Endothelial cell of umbilical vein (primary cell): ENCODE measurements at regions not wholly inside any gene's neighbourhood (a gene's known extent, or its start where the extent isn't known, plus 50 kb on each side); places are given as distances from the start of the nearest gene placed in this dataset.

Experiments
- BruUV-seq: library from RNA; stranded (reverse); fragments of 400-500 nt; replicated peaks from 2 replicates; lab custom pipeline; 2021; lab: Mats Ljungman, UMichigan
- CTCF ChIA-PET: fragments of 300-600, 350-600 bp; sonication (Branson Sonifier 250); formaldehyde crosslinking; loops from one replicate; lab custom pipeline; 2021; ENCODE audit warnings: antibody characterized with exemption, inconsistent platforms; lab: Charles Lee
- POLR2A ChIA-PET: fragments of 300-600, 350-600 bp; sonication (Branson Sonifier 250); formaldehyde crosslinking; loops from one replicate; lab custom pipeline; 2021; ENCODE audit warnings: antibody characterized with exemption, inconsistent platforms; lab: Charles Lee
- DNase-seq: peaks from one replicate; pipeline ENCODE4 v3.0.0-alpha.2; 2011; ENCODE audit warnings: low read depth, low spot score
- FAIRE-seq: peaks from 2 replicates; lab custom pipeline; 2011; peaks lifted over from hg19 to GRCh38; lab: Jason Lieb, UNC
- H2AFZ ChIP-seq: 2 replicates; pipeline ENCODE4 v1.6.0; 2012; ENCODE audit warnings: low read depth, low read length, control low read depth, inconsistent platforms
- H3K27ac ChIP-seq: 2 replicates; pipeline ENCODE4 v1.5.1; 2011; ENCODE audit warnings: low read depth, mild to moderate bottlenecking, control low read depth, low read length, moderate library complexity; ENCODE audit not compliant: insufficient read depth
- H3K27me3 ChIP-seq, 2 experiments: 2 replicates each; pipeline versions ENCODE4 v1.6.0 to v1.6.1; 2011; ENCODE audit warnings: low read length in 2 of 2, mixed read lengths in 1 of 2; ENCODE audit not compliant: control insufficient read depth in 2 of 2, insufficient read depth in 2 of 2
- H3K36me3 ChIP-seq, 2 experiments: 2 replicates in 1 of 2; 3 replicates in 1 of 2; pipeline ENCODE4 v1.5.1; 2011; ENCODE audit warnings: low read length in 2 of 2, mild to moderate bottlenecking in 1 of 2, moderate library complexity in 1 of 2; ENCODE audit not compliant: control insufficient read depth in 2 of 2, insufficient read depth in 2 of 2; ENCODE audit errors: extremely low read depth in 1 of 2
- H3K4me1 ChIP-seq: 3 replicates; pipeline ENCODE4 v1.5.1; 2011; ENCODE audit warnings: mild to moderate bottlenecking, low read length; ENCODE audit not compliant: control insufficient read depth, insufficient read depth; ENCODE audit errors: extremely low read depth
- H3K4me2 ChIP-seq: 2 replicates; pipeline ENCODE4 v1.6.1; 2011; ENCODE audit warnings: low read length, control low read depth, mixed read lengths; ENCODE audit not compliant: insufficient read depth
- H3K4me3 ChIP-seq, 3 experiments: fragments of 200-600 bp in 1 of 3; sonication (generic), shearing (Covaris generic) in 1 of 3; replicated peaks in 1 of 3; 2 replicates each; pipeline ENCODE4 v1.5.1; 2011 to 2016; ENCODE audit warnings: control low read depth in 3 of 3, low read length in 3 of 3, mild to moderate bottlenecking in 2 of 3, inconsistent platforms in 1 of 3, low read depth in 1 of 3, moderate library complexity in 1 of 3; ENCODE audit not compliant: insufficient read depth in 1 of 3
- H3K79me2 ChIP-seq: 2 replicates; pipeline ENCODE4 v1.6.0; 2012; ENCODE audit warnings: low read length, inconsistent platforms; ENCODE audit not compliant: control insufficient read depth, insufficient read depth
- H3K9ac ChIP-seq: replicated peaks from 2 replicates; pipeline ENCODE3; 2011; ENCODE audit warnings: low read length, control low read depth; ENCODE audit not compliant: insufficient read depth; ENCODE audit errors: extremely low read depth
- H3K9me1 ChIP-seq: replicated peaks from 3 replicates; pipeline ENCODE4 v1.6.0; 2011; ENCODE audit warnings: mild to moderate bottlenecking, low read length; ENCODE audit not compliant: control insufficient read depth, insufficient read depth; ENCODE audit errors: extremely low read depth
- H3K9me3 ChIP-seq: replicated peaks from 2 replicates; pipeline ENCODE4 v1.5.1; 2012; ENCODE audit warnings: low read length, inconsistent platforms; ENCODE audit not compliant: control insufficient read depth, insufficient read depth
- H4K20me1 ChIP-seq: replicated peaks from 2 replicates; pipeline ENCODE3; 2011; ENCODE audit warnings: mild to moderate bottlenecking, low read length; ENCODE audit not compliant: control insufficient read depth, insufficient read depth; ENCODE audit errors: extremely low read depth
- CTCF ChIP-seq, 2 donors: IDR thresholded peaks; 1 replicate in 1 of 2; 2 replicates in 1 of 2; pipeline ENCODE4 v1.5.1; 2011; ENCODE audit warnings: low read length in 2 of 2, mild to moderate bottlenecking in 2 of 2, moderate library complexity in 2 of 2, control low read depth in 1 of 2, inconsistent platforms in 1 of 2, low read depth in 1 of 2; ENCODE audit not compliant: insufficient read depth in 1 of 2; ENCODE audit errors: extremely low read depth in 1 of 2
- EZH2 ChIP-seq: IDR thresholded peaks from 2 replicates; pipeline ENCODE4 v1.6.1; 2012; ENCODE audit warnings: borderline replicate concordance, low read depth, mild to moderate bottlenecking, moderate library complexity, low read length, inconsistent platforms; ENCODE audit not compliant: severe bottlenecking
- FOS ChIP-seq: IDR thresholded peaks from 2 replicates; pipeline ENCODE4 v1.6.1; 2011; ENCODE audit warnings: mild to moderate bottlenecking, low read length, moderate library complexity, borderline replicate concordance; ENCODE audit not compliant: insufficient read depth
- GATA2 ChIP-seq: IDR thresholded peaks from 2 replicates; pipeline ENCODE4 v1.7.0; 2011; ENCODE audit warnings: low read depth, mild to moderate bottlenecking, moderate library complexity, mixed read lengths, low read length; ENCODE audit not compliant: insufficient read length, insufficient read depth
- JUN ChIP-seq: IDR thresholded peaks from 2 replicates; pipeline ENCODE4 v1.6.1; 2011; ENCODE audit warnings: borderline replicate concordance, low read depth; ENCODE audit not compliant: insufficient read length, insufficient read depth
- MAX ChIP-seq: IDR thresholded peaks from 2 replicates; pipeline ENCODE4 v1.6.1; 2011; ENCODE audit not compliant: insufficient read depth, insufficient read length
- MYC ChIP-seq: IDR thresholded peaks from one replicate; pipeline ENCODE4 v1.6.1; 2011; ENCODE audit warnings: mild to moderate bottlenecking, low read depth, low read length
- POLR2A ChIP-seq: IDR thresholded peaks from 2 replicates; pipeline ENCODE4 v1.6.1; 2012; ENCODE audit warnings: low read depth, mild to moderate bottlenecking, control low read depth, low read length
- POLR2AphosphoS5 ChIP-seq: IDR thresholded peaks from 2 replicates; pipeline ENCODE4 v1.6.1; 2012; ENCODE audit warnings: low read depth, mild to moderate bottlenecking, control low read depth, low read length, moderate library complexity; ENCODE audit not compliant: insufficient read depth
- dilution Hi-C: fragments of 300-500 bp; cut with MboI; formaldehyde crosslinking; loops from one replicate; pipeline ENCODE4 v1.15.0; 2019; ENCODE audit warnings: low sequenced_read_pairs; ENCODE audit not compliant: extremely low pct_ligation_motif_present
- intact Hi-C: fragments of 100-400 bp; cut with micrococcal nuclease; formaldehyde crosslinking; loops from one replicate; pipeline ENCODE4 v1.10.0; 2022

GRCh38 chr2:54388076-54388475 lies 68.1 kb upstream of the SPTBN1 start:
- Histone ChIP-seq H4K20me1 (no peaks in the 10 kb centered on the region), H3K9me3 (no peaks in the 10 kb centered on the region), H3K4me1 (peaks cover 9% of the 10 kb centered on the region), H2AFZ (no peak overlapping the region), H3K4me2 (no peak overlapping the region), H3K4me3 (no peak overlapping the region), H3K9me1 (no peaks in the 10 kb centered on the region), H3K27me3 (no peaks in the 10 kb centered on the region), H3K79me2 (no peaks in the 10 kb centered on the region), H3K27ac (no peak overlapping the region), H3K36me3 (no peaks in the 10 kb centered on the region), H3K9ac (no peak overlapping the region)
- CTCF ChIA-PET, result interaction anchor here (1.7 kb wide), 1 partner anchor 10 kb away, joined by 3 read pairs; no protein-coding TSS in a partner anchor
- dilution Hi-C loops (no loop called here), intact Hi-C loops (no loop called here)
- POLR2A ChIA-PET, result no interaction called here
- no peak for TF ChIP-seq POLR2A
- no peak for TF ChIP-seq MYC
- TF ChIP-seq EZH2, result no peak
- TF ChIP-seq GATA2, result no peak
- no peak for TF ChIP-seq JUN
- TF ChIP-seq CTCF (IDR thresholded peaks at IDR 0.05; ENCODE audit: extremely low read depth in 1 of 2, insufficient read depth in 1 of 2, low read depth in 1 of 2, low read length in 2 of 2), result no peak
- TF ChIP-seq FOS, result no peak
- TF ChIP-seq MAX, result no peak
- TF ChIP-seq POLR2AphosphoS5, result no peak
- DNase-seq, result no peak
- FAIRE-seq, result no peak
- no TSS peak for BruUV-seq
